HL-60 (cell line): ENCODE measurements at regions not wholly inside any gene's neighbourhood (a gene's known extent, or its start where the extent isn't known, plus 50 kb on each side); places are given as distances from the start of the nearest gene placed in this dataset.

ENCODE experiments used
- GABPA ChIP-seq: IDR thresholded peaks from 2 replicates; pipeline ENCODE4 v1.6.1; 2012; ENCODE audit warnings: low read depth
- POLR2AphosphoS5 ChIP-seq: IDR thresholded peaks from 2 replicates; pipeline ENCODE4 v1.6.1; 2012; ENCODE audit warnings: low read depth
- TF ChIP-seq, protein P1 (sequence below): IDR thresholded peaks from one replicate; pipeline ENCODE4 v1.5.1; 2011; ENCODE audit warnings: low read length, control low read depth, inconsistent platforms; ENCODE audit not compliant: insufficient read depth

DNA sequence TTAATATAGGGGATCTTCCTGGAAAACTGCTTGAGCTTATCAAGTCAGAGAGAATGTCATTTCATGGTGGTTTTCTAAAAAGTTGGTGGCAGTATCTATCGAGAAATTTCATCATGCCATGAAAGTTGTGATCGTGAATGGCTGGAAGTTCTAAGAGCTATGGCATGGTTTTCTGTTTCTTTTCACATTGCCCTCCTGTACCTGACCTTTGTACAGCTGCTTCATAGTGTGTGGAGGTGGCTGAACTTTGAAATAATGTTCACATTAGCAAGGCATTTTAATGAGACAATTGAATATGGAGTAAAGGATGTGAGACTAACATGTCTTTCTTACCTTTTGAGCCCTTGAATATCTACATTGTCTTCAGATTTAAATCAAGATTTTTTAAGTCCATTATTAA, 278.2 kb upstream of the ID4 start:
- TF ChIP-seq, protein P1, sequence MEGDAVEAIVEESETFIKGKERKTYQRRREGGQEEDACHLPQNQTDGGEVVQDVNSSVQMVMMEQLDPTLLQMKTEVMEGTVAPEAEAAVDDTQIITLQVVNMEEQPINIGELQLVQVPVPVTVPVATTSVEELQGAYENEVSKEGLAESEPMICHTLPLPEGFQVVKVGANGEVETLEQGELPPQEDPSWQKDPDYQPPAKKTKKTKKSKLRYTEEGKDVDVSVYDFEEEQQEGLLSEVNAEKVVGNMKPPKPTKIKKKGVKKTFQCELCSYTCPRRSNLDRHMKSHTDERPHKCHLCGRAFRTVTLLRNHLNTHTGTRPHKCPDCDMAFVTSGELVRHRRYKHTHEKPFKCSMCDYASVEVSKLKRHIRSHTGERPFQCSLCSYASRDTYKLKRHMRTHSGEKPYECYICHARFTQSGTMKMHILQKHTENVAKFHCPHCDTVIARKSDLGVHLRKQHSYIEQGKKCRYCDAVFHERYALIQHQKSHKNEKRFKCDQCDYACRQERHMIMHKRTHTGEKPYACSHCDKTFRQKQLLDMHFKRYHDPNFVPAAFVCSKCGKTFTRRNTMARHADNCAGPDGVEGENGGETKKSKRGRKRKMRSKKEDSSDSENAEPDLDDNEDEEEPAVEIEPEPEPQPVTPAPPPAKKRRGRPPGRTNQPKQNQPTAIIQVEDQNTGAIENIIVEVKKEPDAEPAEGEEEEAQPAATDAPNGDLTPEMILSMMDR, result no peak
- TF ChIP-seq GABPA, result no peak
- no peak for TF ChIP-seq POLR2AphosphoS5
